Brain microvascular endothelial cell (primary cell): ENCODE measurements at regions not wholly inside any gene's neighbourhood (a gene's known extent, or its start where the extent isn't known, plus 50 kb on each side); places are given as distances from the start of the nearest gene placed in this dataset.

Source experiments
- DNase-seq: peaks from one replicate; pipeline ENCODE4 v3.0.0-alpha.2; 2020
- H3K27ac ChIP-seq: fragments of 250-450 bp; sonication (Bioruptor Pico); 2 replicates; pipeline ENCODE4 v1.5.1; 2020; ENCODE audit warnings: mild to moderate bottlenecking, moderate library complexity
- H3K27me3 ChIP-seq: fragments of 250-450 bp; sonication (Bioruptor Pico); replicated peaks from 2 replicates; pipeline ENCODE4 v1.5.1; 2020; ENCODE audit warnings: mild to moderate bottlenecking
- H3K36me3 ChIP-seq: fragments of 250-450 bp; sonication (Bioruptor Pico); replicated peaks from 2 replicates; pipeline ENCODE4 v1.5.1; 2020; ENCODE audit warnings: mild to moderate bottlenecking
- H3K4me3 ChIP-seq: 2 replicates; pipeline ENCODE4 v1.5.1; 2011; ENCODE audit warnings: low read depth, mild to moderate bottlenecking, control low read depth, low read length, moderate library complexity
- in situ Hi-C: cut with HindIII; loops from 2 replicates; pipeline ENCODE4 v1.10.0; 2017; ENCODE audit warnings: low sequenced_read_pairs, low pct_ligation_motif_present
- TF ChIP-seq, protein P1 (sequence below): IDR thresholded peaks from 2 replicates; pipeline ENCODE4 v1.5.1; 2011; ENCODE audit warnings: low read depth, mild to moderate bottlenecking, moderate library complexity, low read length, control low read depth, inconsistent platforms; ENCODE audit errors: missing control alignments

DNA sequence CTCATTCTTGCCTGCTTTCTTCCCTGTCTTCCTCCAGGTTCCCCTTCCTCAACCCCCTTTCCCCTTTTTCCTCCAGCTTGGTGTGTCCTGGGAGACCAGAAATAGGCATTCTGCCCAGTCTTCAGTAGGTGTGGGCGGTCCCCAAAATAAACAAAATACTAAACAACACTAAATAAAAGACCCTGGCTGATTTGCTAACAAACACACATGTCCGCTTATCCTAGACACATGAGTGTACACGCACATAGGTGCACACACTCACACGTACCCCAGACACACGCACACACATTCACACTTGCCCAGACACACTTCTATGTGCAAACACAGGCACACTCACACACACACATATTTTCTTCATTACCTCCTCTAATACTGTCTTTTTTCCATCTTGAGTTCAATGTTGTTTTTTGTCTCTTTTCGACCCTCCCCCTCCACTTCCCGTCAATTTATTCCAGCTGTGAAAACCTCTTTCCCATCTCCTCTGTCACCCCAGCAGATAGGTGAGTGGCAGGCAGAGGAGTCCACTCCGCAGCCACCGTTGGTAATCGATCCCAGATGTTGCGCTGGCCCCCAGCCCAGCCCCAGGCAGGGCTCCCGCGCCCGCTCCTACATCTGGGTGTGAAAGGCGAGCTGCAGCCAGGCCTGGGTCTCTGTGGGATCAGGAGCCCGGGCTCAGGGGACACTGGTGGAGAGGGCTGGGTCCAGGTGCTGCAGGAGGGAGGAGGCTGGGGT, 56.9 kb upstream of the FOXP4 start:
- peak overlapping the region; percentile 33 for H3K27ac ChIP-seq
- DNase-seq = no peak
- TF ChIP-seq, protein P1, sequence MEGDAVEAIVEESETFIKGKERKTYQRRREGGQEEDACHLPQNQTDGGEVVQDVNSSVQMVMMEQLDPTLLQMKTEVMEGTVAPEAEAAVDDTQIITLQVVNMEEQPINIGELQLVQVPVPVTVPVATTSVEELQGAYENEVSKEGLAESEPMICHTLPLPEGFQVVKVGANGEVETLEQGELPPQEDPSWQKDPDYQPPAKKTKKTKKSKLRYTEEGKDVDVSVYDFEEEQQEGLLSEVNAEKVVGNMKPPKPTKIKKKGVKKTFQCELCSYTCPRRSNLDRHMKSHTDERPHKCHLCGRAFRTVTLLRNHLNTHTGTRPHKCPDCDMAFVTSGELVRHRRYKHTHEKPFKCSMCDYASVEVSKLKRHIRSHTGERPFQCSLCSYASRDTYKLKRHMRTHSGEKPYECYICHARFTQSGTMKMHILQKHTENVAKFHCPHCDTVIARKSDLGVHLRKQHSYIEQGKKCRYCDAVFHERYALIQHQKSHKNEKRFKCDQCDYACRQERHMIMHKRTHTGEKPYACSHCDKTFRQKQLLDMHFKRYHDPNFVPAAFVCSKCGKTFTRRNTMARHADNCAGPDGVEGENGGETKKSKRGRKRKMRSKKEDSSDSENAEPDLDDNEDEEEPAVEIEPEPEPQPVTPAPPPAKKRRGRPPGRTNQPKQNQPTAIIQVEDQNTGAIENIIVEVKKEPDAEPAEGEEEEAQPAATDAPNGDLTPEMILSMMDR = no peak
- H3K4me3 ChIP-seq = no peak overlapping the region
- no peaks in the 10 kb centered on the region for H3K36me3 ChIP-seq
- in situ Hi-C loops = no loop called here
- H3K27me3 ChIP-seq = no peaks in the 10 kb centered on the region

DNA sequence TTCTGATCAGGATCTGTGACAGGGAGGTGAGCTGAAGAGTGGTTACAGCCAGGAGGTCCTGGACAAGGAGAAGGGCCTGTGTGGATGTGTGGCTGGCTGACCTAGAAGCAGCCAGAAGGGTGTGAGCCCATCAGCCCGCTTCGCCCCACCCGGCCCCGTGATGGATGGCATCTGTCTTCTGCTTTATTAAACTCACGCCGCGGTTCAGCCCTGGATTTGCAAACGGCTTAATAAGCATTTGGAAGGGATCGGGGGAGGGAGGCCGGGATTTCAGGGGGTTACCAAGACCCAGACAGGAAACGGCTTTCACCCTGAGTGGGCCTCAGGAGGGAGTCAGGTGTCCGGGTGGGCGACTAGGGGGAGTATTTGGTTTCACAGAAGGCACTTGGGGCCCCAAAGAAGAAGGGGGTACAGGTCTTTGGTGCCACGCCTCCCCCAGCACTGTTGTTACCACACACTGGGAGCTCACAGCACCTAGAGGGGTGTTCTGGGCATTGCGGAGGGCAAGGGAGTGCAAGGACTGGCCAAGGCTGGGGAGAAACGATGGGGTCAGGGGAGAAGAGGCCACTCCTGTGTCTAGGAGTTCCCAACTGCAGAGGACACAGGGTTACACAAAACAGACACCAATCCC, 53.8 kb upstream of the FOXP4 start:
- in situ Hi-C loops = no loop called here
- Histone ChIP-seq H3K27ac (no peak overlapping the region), H3K36me3 (no peaks in the 10 kb centered on the region), H3K4me3 (no peak overlapping the region), H3K27me3 (no peaks in the 10 kb centered on the region)
- no peak for DNase-seq
- TF ChIP-seq, protein P1 = no peak

DNA sequence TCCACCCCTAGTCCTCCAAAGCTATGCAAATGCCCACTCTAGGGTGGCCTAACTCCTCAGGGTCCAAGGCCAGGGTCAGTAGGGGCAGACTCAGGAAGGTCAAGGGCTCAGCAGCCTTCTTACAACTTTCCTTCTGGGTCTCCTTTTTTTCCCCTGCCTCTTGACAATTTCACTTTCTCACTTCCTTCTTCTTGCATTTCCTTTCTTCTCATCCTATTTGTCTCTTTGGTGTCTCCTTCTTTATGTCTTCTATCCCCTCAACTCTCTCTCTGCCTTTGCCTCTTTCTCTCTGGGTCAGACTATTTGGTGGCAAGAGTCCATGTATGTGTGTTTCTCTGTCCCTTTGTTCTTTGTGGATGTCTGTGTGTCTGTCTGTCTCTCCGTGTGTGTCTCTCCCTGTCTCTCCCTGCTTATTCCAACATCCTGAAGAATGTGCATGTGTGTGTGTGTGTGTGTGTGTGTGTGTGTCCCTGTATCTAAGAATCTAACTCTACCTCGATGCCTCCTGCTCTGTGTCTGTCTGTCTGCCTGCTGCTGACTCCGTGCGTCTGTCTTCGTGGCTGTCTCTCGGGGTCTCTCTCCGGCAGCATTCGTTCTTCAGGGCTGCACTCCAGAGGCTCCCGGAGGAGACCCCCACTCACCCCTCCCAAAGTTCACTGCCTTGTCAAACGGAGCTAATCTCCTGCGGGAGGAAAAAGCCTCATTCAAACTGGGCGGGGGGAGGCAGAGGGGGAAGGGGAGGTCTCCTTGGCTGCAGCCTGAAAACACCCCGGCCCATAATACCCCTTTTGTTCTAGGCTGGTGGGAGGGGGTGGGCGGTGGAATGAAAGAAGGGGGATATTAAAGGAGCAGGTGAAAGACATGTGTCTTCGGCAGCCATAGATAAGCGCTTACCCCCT, 51.7 kb upstream of the FOXP4 start:
- in situ Hi-C loops = no loop called here
- DNase-seq = no peak
- TF ChIP-seq, protein P1 = no peak
- no peak overlapping the region for H3K27ac ChIP-seq
- H3K36me3 ChIP-seq = no peaks in the 10 kb centered on the region
- H3K27me3 ChIP-seq = no peaks in the 10 kb centered on the region
- H3K4me3 ChIP-seq = no peak overlapping the region
